ENCODE measurements at regions not wholly inside any gene's neighbourhood (a gene's known extent, or its start where the extent isn't known, plus 50 kb on each side); places are given as distances from the start of the nearest gene placed in this dataset.

DNA sequence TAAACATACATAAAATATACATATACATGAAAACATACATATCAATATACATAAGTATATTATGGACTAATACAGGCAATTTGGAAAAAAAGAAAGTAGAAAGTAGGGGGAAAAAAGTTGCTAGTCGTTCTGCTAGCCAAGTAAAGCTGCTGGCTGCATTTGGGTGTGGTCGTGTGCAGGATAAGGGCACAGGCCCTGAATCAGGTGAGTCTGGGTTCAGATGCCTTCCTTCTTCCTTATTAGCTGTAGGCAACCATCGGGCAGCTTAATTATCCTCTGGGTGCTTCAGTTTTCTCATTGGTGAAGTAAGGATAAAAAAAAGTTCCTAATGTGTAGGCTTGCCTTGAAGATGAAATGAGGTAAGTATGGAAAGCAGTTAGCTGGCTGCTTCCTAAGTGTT, 59.2 kb upstream of the SPRY4 start:
- no peak for DNase-seq (ENCODE audit: low read depth in 2 of 2)

DNA sequence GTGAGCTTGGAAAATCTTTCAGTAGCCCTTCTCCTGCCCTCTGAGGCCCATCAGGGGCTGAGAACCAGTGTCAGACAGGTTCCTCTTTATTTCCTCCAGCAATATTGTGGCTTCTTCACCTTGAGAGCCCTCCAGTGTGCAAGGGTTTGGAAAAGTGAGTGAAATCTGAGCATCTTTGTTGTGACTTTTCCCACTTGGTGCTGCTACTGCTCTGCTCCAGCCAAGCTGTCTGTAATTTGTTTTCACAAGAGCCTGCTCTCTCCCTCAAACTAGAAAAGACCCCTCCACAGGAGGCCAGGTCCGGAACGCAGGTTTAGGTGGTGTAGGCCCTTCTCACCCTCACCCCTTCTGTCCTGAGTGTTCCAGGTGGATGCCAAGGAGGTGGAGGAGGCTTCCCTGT, 57.4 kb upstream of the SPRY4 start:
- DNase-seq (ENCODE audit: low read depth in 2 of 2) = no peak

DNA sequence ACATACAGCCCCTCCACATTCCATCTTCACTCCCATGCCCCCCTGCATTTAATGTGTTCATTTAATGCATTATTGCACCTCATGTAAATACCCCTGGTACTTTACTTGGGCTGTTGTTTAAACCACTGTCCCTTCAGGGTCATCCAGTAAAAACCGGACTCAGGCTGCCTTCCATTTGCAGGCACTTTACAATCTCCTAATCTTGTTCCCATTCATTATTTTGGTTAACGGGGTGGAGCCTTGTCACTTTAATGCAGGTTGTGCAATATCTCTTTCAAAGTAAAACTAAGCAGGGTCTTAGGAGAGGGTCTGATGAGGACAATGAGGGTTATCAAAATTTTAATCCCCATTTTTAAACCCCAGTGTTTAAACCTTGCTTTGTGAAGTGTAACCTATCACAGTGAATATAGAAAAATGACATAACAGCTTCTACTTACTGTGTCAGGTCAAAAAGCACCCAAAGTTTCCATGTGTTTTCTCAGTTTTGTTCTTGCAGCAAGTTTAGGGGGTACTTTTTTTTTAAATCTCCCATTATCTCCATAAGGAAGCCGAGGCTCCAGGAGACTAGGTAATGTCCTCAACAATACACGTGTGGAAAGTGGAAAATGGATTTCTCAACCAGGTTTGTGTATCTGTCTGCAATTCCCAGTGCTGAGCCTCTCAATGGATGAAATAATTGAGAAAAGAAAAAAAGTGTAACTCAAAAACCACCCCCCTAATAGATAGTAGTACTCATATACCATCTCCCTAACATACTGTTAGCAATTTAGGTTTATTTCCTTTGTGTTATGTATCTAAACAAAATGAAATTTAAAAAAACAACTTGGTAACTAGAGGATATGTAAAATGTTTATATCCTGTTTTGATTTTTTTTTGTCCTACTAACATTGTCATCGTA, 54.2 kb upstream of the SPRY4 start:
- no peak for DNase-seq (ENCODE audit: low read depth in 2 of 2)

DNA sequence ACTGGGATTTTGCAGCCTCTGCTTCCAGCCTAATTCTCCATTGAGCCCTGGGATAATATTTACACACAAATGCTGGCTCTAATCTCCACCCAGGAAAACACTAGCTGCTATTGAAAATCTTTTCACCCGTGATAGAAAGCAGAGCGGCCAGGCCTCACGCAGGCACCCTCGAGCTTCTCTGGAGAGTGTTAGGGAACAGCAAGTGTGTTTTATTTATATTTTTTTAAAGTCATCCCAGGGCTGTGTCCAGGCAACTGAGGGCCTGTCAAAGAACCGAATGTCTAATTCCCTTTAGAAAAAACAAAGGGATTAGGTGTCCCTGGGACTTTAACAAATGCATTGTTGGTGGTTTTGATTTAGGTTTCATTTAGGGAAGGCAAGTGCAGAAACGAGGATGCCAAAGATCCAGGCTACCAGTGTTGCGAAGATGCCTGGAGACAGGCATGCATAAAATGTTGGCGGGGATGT, 51.2 kb upstream of the SPRY4 start:
- no peak for DNase-seq (ENCODE audit: low read depth in 2 of 2)

Measured in dermis microvascular lymphatic vessel endothelial cell (primary cell).